ENCODE measurements at regions not wholly inside any gene's neighbourhood (a gene's known extent, or its start where the extent isn't known, plus 50 kb on each side); places are given as distances from the start of the nearest gene placed in this dataset.

- Histone ChIP-seq H3K4me1 (ENCODE audit: insufficient read depth, low read length, poor library complexity, severe bottlenecking) (no peaks in the 10 kb centered on the region), H3K36me3 (ENCODE audit: insufficient read depth, low read length) (no peaks in the 10 kb centered on the region), H3K27me3 (ENCODE audit: insufficient read depth, low read length, poor library complexity, severe bottlenecking) (no peaks in the 10 kb centered on the region), H3K9me2 (replicated peaks; ENCODE audit: low read depth, low read length) (no peaks in the 10 kb centered on the region), H3K4me2 (ENCODE audit: low read depth, low read length, poor library complexity, severe bottlenecking) (no peak overlapping the region), H3K9ac (ENCODE audit: low read depth, low read length, poor library complexity, severe bottlenecking) (no peak overlapping the region), H2AFZ (ENCODE audit: low read length) (no peak overlapping the region), H3K79me2 (ENCODE audit: insufficient read depth, low read length) (no peaks in the 10 kb centered on the region), H3K9me3 (ENCODE audit: insufficient read depth, low read depth, low read length) (no peaks in the 10 kb centered on the region), H4K20me1 (ENCODE audit: insufficient read depth, low read length, poor library complexity, severe bottlenecking) (no peaks in the 10 kb centered on the region), H3F3A (ENCODE audit: low read depth) (no peaks in the 10 kb centered on the region), H3K4me3 (ENCODE audit: low read length, poor library complexity, severe bottlenecking) (no peak overlapping the region)
- TF ChIP-seq EZH2phosphoT487 (IDR thresholded peaks at IDR 0.05; ENCODE audit: borderline replicate concordance) (no peak), CTCF (conservative IDR thresholded peaks at IDR 0.05; ENCODE audit: low read length) (peak; percentile 50)
Measured at GRCh38 chr9:107425101-107426025, 64.2 kb downstream of the KLF4 start.

- no peaks in the 10 kb centered on the region for H3K27me3 ChIP-seq (ENCODE audit: insufficient read depth, low read length, poor library complexity, severe bottlenecking)
- H3K36me3 ChIP-seq (ENCODE audit: insufficient read depth, low read length), result no peaks in the 10 kb centered on the region
- H3K9me3 ChIP-seq (ENCODE audit: insufficient read depth, low read depth, low read length), result no peaks in the 10 kb centered on the region
- no peak overlapping the region for H3K9ac ChIP-seq (ENCODE audit: low read depth, low read length, poor library complexity, severe bottlenecking)
- H3K9me2 ChIP-seq (replicated peaks; ENCODE audit: low read depth, low read length), result no peaks in the 10 kb centered on the region
- H2AFZ ChIP-seq (ENCODE audit: low read length), result no peak overlapping the region
- H3F3A ChIP-seq (ENCODE audit: low read depth), result no peaks in the 10 kb centered on the region
- H3K4me3 ChIP-seq (ENCODE audit: low read length, poor library complexity, severe bottlenecking), result no peak overlapping the region
- H3K4me2 ChIP-seq (ENCODE audit: low read depth, low read length, poor library complexity, severe bottlenecking), result no peak overlapping the region
- TF ChIP-seq EZH2phosphoT487 (IDR thresholded peaks at IDR 0.05; ENCODE audit: borderline replicate concordance), result no peak
- TF ChIP-seq CTCF (conservative IDR thresholded peaks at IDR 0.05; ENCODE audit: low read length), result no peak
- no peaks in the 10 kb centered on the region for H3K4me1 ChIP-seq (ENCODE audit: insufficient read depth, low read length, poor library complexity, severe bottlenecking)
- H4K20me1 ChIP-seq (ENCODE audit: insufficient read depth, low read length, poor library complexity, severe bottlenecking), result no peaks in the 10 kb centered on the region
- H3K79me2 ChIP-seq (ENCODE audit: insufficient read depth, low read length), result no peaks in the 10 kb centered on the region
Measured at GRCh38 chr9:107423540-107423939, 66.0 kb downstream of the KLF4 start.

GRCh38 chr9:107422189-107423185, 67.1 kb downstream of the KLF4 start:
- Histone ChIP-seq H2AFZ (ENCODE audit: low read length) (0 out of 2 replicates have a peak overlapping the region, but pooled peaks have one; percentile 43), H3K9me2 (replicated peaks; ENCODE audit: low read depth, low read length) (no peaks in the 10 kb centered on the region), H3K9ac (ENCODE audit: low read depth, low read length, poor library complexity, severe bottlenecking) (no peak overlapping the region), H3K27me3 (ENCODE audit: insufficient read depth, low read length, poor library complexity, severe bottlenecking) (no peaks in the 10 kb centered on the region), H3K4me3 (ENCODE audit: low read length, poor library complexity, severe bottlenecking) (no peak overlapping the region), H3K36me3 (ENCODE audit: insufficient read depth, low read length) (no peaks in the 10 kb centered on the region), H3K79me2 (ENCODE audit: insufficient read depth, low read length) (no peaks in the 10 kb centered on the region), H3K4me2 (ENCODE audit: low read depth, low read length, poor library complexity, severe bottlenecking) (no peak overlapping the region), H3K4me1 (ENCODE audit: insufficient read depth, low read length, poor library complexity, severe bottlenecking) (no peaks in the 10 kb centered on the region), H3F3A (ENCODE audit: low read depth) (no peaks in the 10 kb centered on the region), H4K20me1 (ENCODE audit: insufficient read depth, low read length, poor library complexity, severe bottlenecking) (no peaks in the 10 kb centered on the region), H3K9me3 (ENCODE audit: insufficient read depth, low read depth, low read length) (no peaks in the 10 kb centered on the region)
- TF ChIP-seq EZH2phosphoT487 (IDR thresholded peaks at IDR 0.05; ENCODE audit: borderline replicate concordance), result no peak
- TF ChIP-seq CTCF (conservative IDR thresholded peaks at IDR 0.05; ENCODE audit: low read length), result peak; percentile 64

Measured in Loucy (cell line).